Thyroid gland (tissue), 4 donors: ENCODE measurements at regions not wholly inside any gene's neighbourhood (a gene's known extent, or its start where the extent isn't known, plus 50 kb on each side); places are given as distances from the start of the nearest gene placed in this dataset.

Experiments used
- CTCF ChIP-seq, 6 experiments: fragments of 200-600 bp in 3 of 6; fragments of 450-650 bp in 3 of 6; sonication (generic) in 3 of 6; IDR thresholded peaks; one replicate each; pipeline ENCODE4 v1.5.1; 2016 to 2019; ENCODE audit warnings: antibody characterized with exemption in 6 of 6, mild to moderate bottlenecking in 2 of 6, inconsistent platforms in 1 of 6, moderate library complexity in 1 of 6
- POLR2A ChIP-seq, 2 donors: fragments of 450-650 bp; IDR thresholded peaks; one replicate each; pipeline ENCODE4 v1.6.1; 2017; ENCODE audit warnings: antibody characterized with exemption in 2 of 2, mild to moderate bottlenecking in 2 of 2, moderate library complexity in 1 of 2

DNA sequence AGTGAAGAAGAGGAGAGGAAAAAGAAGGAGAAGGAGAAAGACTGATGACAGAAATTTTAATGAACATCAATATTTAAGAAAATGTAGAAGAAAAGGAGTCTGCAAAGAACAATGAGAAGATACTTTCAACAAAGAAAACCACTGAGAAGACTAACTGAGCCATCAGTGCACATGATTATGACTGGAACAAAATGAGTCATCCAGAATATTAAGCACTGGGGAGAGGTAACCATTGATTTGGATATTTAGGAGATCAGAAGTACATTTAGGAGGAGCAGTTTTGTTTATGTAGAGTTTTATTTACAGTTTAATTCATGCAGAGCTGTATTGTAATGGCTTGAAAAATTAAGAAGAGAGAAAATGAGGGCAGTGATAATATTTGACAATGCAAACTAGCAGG lies 159.1 kb downstream of the C12orf50 start:
- TF ChIP-seq CTCF (IDR thresholded peaks at IDR 0.05) = no peak
- no peak for TF ChIP-seq POLR2A (IDR thresholded peaks at IDR 0.05)
